Endometrium (tissue), 2 donors: ENCODE measurements at regions not wholly inside any gene's neighbourhood (a gene's known extent, or its start where the extent isn't known, plus 50 kb on each side); places are given as distances from the start of the nearest gene placed in this dataset.

Source experiments
- FAIRE-seq: peaks from 2 replicates; lab custom pipeline; 2012; peaks lifted over from hg19 to GRCh38; lab: Jason Lieb, UNC
- donor health status: control.
- donor health status: control.

DNA sequence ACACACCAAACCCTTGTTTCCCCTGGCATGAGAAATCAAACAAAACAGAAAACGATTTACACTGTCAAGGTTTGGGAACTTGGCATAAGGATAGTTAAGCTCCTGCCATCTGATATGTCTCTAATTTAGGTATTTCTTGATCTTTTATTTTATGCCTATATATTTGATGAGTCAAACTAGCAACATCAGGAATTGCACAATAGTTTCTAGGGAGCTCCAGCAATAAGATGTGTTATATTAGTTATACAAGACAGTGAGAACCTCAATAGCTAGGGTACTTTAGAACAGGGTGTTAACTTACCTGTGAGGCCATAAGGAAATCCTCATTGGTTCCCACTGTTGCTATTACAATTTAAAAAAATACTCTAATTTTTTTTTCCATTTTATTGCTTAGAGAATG, 474.2 kb downstream of the GBA3 start:
- no peak for FAIRE-seq

GRCh38 chr4:23166407-23166806, 473.7 kb downstream of the GBA3 start:
- FAIRE-seq = no peak

DNA sequence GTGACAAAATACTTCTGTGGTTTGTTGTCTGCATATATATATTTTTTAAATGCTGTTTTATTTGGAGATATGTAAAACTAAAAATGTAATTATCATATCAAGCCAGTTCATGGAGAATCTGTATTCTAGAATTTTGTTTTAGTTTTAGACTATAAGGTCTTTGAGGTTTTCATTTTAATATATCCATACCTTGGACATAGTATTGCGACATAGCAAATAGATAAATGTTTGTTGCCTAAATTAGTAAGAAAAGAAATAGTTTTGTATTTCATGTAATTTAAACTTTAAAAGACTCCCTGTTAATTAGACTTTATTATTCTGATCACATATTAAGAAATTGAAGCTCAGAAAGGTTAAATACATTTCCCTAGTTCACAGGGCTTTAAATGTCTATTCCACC, 472.9 kb downstream of the GBA3 start:
- FAIRE-seq = no peak

DNA sequence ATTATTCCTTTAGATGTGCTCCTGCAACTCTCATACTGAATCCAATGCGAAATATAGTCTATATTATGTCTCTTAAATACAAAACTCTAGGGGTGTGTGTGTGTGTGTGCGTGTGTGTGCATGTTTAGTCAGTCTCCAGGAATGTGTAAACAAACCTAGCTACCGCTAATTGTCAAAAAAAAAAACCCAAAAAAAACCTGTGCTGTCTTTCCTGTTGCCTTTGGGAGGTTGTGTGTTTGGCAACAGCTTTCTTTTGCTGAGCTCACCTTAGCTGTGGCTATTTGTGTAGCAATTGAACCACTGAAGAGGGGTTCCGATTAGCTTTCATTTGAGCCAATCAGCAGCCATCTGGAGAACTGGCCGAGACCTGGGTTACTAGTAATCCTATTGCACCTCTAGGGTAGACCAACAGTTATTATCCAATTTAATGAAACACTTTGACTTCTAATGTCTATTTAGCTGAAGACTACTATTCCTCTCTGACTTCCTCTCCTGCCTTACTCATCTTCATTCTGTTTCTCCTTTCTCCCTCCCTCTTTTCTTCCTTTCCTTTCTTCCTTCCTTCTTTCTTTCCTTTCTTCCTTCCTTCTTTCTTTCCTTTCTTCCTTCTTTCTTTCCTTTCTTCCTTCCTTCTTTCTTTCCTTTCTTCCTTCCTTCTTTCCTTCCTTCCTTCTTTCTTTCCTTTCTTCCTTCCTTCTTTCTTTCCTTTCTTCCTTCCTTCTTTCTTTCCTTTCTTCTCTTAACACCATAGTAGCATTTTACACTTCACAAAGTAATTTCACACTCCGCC, 471.1 kb downstream of the GBA3 start:
- no peak for FAIRE-seq

GRCh38 chr4:23162275-23162674, 469.5 kb downstream of the GBA3 start:
- FAIRE-seq = no peak

DNA sequence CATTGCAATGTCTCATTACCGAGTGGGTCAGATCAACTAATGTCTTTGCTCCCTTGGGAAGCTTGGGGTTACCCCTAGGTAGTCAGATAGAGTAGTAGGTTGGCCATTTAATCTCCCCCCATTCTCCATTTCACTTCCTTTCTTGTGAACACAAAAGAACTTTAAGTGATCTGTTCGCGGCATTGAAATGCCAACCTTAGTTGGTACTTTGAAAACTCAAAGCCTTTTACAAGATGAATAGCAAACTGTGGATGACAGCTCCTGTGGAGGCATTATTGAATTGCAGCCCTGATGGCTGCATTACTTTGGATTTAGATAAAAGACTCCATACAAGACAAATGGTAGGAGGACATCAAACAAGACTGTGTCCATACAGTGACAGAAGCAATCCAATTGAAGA, 469.1 kb downstream of the GBA3 start:
- no peak for FAIRE-seq

DNA sequence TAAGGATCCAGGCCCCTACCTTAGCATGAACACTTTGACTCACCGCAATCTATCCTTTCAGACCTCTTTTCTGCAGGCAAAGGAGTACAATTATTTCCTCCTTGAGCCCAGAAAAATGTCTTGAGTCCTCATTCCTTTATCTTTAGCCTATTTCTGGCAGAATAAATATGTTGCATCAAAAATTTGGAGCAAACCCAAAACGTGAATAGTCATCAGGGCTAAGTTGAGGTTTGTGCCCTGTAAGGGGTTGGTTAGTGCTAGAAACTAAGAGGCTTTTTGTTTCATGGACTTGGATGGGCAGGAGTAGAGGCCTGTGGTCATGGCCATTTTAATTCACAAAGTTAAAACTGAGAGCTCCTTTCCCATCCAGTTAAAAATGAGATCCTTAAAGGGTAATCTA, 460.3 kb downstream of the GBA3 start:
- FAIRE-seq = no peak

DNA sequence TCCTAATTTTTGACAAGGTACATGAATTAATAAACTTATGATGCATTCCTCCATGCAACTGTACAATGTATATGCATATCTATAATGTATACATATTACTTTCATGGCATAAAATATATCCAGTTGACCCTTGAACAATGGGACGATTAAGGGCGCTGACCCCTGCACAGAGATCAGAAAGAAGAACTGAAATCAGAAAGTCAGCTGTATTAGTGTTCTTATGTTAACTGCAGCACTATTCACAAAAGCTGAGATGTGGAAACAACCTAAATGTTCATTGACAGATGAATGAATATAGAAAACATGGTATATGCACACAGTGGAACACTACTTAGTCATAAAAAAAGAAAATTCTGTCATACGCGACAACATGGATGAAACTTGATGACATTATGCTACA, 457.1 kb downstream of the GBA3 start:
- FAIRE-seq = no peak

- FAIRE-seq = no peak
Measured at GRCh38 chr4:23144707-23145106, 452.0 kb downstream of the GBA3 start.

- FAIRE-seq = no peak
Measured at GRCh38 chr4:23135792-23136645, 443.3 kb downstream of the GBA3 start.

DNA sequence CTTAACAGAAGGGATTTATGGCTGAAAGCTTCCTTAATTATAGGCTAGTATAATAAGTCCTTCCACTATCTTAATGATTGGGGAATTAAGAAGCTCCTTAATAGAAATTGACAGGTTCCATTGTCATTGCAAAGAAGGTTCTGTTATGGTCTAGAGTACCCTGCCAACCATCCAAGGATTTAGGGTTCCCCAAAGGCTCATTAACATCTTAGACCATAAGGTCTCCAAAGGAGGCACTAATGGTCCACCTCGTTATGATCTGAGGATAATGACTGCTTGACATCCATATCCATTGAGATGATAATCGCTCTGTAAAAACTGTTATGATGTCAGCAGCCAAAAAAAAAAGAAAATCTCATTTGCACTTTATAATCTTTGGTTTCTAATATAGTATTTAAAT, 441.6 kb downstream of the GBA3 start:
- FAIRE-seq = no peak

DNA sequence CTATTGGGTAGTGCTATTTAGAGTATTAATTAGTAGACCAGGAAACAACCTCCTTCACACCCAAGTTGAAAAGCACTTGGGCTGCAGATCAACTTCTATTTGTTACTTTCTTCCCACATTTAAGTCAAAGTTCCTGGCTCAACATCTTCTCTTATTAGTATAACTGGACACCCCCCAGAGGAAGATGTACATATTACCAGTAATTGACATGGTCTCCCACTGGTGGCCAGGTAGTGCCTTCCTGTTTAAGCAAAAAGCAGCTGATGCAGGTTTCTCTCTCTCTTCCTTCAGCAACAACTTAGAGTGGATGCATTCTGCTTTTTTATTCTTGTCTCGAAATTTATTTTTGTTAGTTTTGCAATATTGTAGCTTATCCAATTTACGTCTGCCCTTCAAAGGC, 438.1 kb downstream of the GBA3 start:
- no peak for FAIRE-seq

DNA sequence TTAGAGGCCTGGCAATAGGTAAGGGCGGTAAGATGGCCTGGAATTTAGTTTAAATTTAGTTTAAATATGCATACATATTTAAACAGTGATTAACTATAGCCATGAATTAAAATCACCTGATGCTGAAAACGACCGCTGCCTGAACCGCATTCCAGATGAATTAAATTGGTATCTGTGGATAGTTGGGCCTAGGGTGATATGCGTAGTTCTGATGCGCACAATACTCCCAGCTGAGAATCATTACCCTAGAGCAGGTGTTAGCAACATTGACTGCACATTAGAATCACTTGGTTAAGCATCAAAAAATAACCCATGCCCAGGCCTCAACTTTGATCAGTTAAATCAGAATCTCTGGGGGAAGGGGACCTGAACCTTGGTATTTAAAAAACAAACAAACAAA, 432.4 kb downstream of the GBA3 start:
- no peak for FAIRE-seq

DNA sequence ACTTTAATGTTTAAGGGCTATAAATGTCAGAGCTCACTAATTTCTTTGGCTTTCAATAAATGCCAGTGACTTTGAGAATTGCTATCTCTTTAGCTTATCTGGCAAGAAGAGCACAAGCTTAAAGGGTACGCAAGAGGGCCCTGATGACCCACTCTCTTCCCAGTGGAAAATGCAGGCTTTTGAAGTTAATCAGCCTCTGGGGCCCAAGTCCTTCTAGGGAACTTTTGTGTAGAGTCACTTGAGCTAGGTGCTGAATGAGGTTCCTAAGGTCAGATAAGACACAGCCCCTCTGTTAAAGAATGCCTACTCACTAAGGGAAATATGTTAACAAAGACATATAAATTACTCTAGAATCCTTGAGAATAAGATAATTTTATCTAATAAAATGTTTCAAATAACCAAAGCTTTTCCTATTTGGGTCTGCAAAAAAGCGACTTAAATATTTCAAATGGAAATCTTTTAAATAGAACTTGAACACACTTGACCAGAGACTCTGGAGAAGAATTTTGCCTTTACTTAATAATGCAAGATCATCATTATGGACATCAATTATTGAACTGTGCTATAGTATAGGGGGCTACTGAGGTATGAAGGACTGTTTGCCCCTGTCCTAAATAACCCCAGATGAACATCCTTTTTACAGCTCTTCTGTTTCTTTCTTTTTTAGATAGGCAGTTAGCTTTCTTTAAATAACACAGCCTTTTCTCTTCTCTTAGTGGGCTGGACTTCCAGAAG, 430.1 kb downstream of the GBA3 start:
- FAIRE-seq = no peak

DNA sequence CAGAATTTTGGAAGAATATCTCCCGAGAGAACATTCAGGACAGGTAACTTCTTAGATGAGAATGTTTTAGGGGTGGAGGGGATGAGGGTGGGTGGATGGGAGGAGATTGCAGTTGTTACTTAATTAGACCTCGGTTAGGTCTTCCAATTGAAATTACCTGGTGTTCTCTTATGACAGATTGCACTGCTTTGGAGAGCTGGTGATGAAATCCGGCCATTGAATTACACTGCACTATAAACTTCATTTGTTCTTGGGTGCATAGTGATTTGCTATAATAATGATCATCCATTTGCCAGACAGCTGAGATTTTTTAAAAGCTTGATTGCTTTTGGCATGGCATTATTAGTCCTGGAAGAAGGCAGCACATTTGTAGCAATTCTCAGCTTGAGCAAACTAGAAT, 427.6 kb downstream of the GBA3 start:
- no peak for FAIRE-seq

- no peak for FAIRE-seq
Measured at GRCh38 chr4:23117826-23118225, 425.1 kb downstream of the GBA3 start.

DNA sequence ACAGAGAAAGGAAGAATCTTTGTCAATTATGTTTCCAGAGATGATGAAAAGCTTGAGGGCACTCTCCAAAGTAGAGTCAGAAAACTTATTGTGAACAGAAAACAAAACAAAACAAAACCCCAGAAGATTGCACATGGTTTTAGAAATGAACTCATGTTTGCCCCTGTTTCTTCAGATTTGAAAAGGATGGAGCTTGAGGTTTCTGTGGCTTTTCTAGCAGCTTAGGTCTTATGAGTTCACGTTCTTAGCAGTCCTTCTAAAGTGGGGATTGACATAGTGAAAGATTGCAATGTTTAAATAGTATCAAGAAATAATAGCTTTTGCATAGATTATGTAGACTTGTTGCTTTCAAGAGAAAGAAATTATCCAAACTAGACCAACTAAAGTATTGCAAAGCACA, 421.8 kb downstream of the GBA3 start:
- FAIRE-seq = no peak

- no peak for FAIRE-seq
Measured at GRCh38 chr4:23113104-23113503, 420.4 kb downstream of the GBA3 start.

DNA sequence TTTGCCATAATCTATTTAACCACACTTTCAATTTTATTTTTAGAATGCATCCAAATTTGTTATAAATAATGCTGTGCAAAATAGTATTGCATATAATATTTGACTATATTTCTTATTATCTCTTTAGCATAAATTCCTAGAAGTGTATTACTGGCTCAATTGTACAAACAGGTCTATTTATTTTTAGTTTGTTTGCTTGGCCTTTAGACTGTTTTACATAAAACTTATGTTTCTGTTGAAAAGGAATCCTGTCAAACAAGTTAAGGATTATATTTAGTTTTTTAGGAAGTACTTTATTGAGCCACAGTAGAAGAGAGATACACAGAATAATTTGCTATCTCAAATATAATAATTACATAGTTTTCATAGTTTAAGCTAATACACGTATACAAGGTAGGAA, 413.8 kb downstream of the GBA3 start:
- FAIRE-seq = no peak

DNA sequence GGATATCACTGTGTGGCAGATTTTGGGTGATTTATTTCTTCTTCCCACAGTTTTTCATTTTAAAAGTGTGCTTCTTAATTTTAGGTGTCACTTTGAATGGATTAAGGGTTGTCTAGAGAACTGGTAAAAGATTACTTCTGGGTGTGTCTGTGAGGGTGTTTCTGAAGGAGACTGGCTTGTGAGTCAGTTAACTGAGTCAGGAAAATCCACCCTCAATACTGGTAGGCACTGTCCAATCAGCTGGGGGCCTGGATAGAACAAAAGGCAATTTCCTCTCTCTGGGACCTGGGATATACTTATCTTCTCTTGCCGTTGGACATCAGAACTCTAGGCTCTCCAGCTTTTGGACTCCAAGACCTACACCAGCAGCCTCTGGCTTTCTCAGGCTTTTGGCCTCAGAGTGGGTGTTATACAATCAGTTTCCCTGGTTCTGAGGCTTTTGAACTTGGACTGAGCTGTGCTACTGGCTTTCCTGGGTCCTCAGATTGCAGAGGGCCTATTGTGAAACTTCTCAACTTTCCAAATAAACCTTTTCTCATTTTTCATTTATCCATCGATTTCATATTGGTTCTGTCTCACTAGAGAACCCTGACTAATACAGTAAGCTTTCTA, 413.1 kb downstream of the GBA3 start:
- no peak for FAIRE-seq

- FAIRE-seq = no peak
Measured at GRCh38 chr4:23097251-23097650, 404.5 kb downstream of the GBA3 start.

- no peak for FAIRE-seq
Measured at GRCh38 chr4:23091711-23092110, 399.0 kb downstream of the GBA3 start.

GRCh38 chr4:23085249-23085568, 392.5 kb downstream of the GBA3 start:
- no peak for FAIRE-seq
